ENCODE measurements at regions not wholly inside any gene's neighbourhood (a gene's known extent, or its start where the extent isn't known, plus 50 kb on each side); places are given as distances from the start of the nearest gene placed in this dataset.

DNA sequence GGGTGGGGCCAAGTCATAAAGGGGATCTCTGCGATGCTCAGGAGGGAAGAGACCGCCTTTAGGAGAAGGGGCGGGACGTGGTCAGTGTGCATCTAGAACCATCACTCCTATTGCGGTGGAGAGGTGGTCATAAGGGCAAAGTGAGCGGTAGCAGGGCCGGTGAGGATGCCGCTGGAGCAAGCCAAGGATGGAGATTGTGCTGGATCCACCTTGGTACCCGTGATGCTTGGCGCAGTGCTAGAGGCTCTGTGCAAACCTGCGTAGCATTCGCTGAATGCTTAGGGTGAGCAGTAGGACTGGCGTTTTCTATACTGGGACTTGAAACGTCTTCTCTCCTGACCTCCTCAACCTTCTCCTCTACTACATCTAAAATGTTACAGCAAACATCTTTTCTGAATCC, 294.2 kb downstream of the FGF9 start:
- DNase-seq (ENCODE audit: low spot score) = no peak

DNA sequence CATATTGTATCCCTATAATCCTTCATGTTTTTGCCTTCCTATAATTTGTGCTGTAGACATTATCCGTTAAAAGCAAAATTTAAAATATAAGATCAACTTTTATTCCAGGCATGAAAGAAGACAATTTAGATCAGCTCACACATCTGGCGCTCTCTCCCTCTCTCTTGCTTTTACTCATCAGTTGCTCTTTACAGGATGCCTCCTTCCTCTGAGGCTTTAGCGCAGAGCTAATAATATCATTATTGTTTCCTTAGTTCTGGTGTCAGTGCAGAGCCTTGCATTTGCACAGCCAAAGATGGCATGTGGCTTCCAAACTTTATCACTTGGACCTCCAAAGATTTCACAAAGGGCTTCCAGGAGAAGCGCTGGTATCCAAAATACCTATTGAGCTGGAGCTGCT, 295.1 kb downstream of the FGF9 start:
- DNase-seq (ENCODE audit: low spot score) = no peak

DNA sequence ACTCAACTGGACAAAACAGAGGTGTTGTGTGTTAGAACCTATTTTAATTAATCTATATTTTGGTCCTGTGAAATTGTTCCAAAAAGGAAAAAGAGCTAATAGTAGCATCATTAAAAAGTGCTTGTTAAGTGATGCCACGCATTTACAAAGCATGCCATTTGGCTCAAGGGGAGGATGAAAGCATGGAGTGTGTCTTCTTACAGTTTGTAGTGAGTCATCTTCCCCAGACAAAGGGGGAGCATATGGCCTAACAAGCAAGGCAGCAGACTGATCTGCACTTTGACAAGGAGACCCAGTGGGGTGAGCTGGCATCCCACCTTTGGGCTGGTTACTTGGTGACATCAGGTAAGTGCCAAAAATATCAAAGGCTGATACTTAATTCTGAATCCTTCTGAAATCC, 297.0 kb downstream of the FGF9 start:
- no peak for DNase-seq (ENCODE audit: low spot score)

GRCh38 chr13:21970172-21970571, 299.3 kb downstream of the FGF9 start:
- no peak for DNase-seq (ENCODE audit: low spot score)

DNA sequence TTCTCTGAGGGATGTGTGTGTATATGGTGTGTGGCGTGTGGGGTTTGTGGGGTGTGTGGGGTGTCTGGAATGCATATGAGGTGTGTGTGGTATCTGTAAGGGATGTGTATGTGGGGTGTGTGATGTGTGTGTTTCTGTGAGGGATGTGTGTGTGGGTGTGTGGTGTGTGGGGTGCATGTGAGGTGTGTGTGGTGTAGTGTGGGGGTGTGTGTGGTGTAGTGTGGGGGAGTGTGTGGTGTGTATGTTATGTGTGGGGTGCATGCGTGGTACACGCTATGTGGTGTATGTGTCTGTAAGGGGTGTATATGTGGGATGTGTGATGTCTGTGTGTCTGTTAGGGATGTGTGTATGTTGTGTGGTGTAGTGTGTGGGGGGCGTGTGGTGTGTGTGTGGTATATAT, 300.0 kb downstream of the FGF9 start:
- DNase-seq (ENCODE audit: low spot score) = no peak

DNA sequence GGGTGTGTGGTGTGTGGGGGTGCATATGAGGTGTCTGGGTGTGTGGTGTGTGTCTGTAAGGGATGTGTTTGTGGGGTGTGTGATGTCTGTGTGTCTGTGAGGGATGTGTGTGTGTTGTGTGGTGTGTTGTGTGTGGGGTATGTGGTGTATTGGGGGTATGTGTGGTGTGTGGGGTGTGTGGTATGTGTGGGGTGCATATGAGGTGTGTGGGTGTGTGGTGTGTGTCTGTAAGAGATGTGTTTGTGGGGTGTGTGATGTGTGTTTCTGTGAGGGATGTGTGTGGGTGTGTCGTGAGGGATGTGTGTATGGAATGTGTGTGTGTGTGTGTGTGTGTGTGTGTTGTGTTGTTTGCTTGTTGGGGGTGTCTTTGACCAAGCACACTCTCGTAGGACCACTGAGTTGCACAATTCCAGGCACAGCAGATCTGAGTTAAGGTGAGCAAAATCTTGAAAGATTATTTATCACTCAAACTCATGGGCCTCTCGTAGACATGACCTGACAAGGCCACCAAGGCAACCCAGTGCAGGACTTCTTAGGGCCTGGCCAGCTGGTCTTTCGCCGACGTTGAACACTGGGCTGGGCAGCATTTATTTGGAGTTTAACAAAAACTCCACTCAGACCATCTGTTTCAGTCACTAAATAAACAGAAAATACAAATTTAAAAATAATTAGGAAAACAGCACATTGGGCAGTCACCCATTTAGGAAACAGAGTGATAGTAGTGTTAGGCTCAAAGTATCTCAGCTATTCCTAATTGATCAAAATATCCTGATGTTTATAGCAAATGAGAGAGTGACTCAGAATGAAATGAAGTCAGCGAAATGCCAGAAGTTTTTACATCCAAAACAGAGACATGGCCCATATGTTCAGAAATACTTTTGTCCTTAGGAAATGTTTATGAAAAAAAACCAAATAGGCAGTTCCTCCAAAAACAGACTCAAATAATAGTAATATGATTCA, 301.1 kb downstream of the FGF9 start:
- DNase-seq (ENCODE audit: low spot score) = no peak

DNA sequence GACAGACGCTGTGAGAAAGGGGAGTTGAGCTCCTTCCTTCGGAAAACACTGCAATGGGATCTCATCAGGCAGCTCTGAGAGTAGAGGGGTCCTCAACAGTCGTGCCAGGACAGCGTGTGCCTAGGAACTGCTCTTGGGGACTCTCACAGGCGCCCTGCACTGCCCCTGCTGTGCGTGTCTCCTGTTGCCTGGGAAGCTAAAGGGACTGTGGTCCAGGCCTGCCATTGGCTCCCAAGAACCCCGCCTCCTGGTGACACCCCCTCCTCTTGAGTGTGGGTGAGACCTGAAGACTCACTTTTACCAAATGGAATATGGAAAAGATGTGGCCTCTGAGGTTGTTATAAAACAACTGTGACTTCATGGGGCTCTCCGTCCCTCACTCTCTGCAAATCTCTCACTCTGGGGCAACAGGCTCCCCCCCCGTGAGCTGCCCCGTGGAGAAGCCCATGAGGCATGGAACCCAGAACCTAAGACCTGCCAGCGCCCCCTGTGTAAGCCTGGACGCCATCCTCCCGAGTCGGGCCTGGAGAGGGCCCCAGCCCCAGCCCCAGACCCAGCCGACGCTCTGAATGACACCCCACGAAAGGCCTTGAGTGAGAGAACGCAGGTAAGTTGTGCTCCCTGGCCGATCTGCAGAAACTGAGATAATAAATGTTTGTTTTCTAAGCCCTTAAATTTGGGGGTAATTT, 302.7 kb downstream of the FGF9 start:
- DNase-seq (ENCODE audit: low spot score) = no peak

- no peak for DNase-seq (ENCODE audit: low spot score)
Observed at GRCh38 chr13:21974741-21975140, 303.9 kb downstream of the FGF9 start.

- no peak for DNase-seq (ENCODE audit: low spot score)
Observed at GRCh38 chr13:21976159-21976558, 305.3 kb downstream of the FGF9 start.

- no peak for DNase-seq (ENCODE audit: low spot score)
Observed at GRCh38 chr13:21979161-21979806, 308.4 kb downstream of the FGF9 start.

- DNase-seq (ENCODE audit: low spot score) = no peak
Observed at GRCh38 chr13:21980049-21980448, 309.2 kb downstream of the FGF9 start.

DNA sequence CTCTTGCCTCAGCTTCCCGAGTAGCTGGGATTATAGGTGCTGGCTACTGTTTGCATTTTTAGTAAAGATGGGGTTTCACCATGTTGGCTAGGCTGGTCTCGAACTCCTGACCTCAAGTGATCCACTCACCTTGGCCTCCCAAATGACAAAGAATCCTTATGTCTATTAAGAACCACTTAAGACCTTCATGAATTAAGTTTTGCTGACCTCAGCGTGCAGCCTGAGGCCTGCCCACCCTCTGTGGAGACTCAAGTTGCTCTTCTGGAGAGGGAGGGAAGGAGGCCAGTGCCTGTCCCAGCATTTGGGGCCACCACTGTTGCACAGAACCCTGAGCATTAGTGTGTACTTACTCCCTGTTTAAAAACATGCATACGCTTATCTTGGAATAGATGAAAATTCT, 313.3 kb downstream of the FGF9 start:
- DNase-seq (ENCODE audit: low spot score) = no peak

GRCh38 chr13:21986602-21987001, 315.7 kb downstream of the FGF9 start:
- no peak for DNase-seq (ENCODE audit: low spot score)

DNA sequence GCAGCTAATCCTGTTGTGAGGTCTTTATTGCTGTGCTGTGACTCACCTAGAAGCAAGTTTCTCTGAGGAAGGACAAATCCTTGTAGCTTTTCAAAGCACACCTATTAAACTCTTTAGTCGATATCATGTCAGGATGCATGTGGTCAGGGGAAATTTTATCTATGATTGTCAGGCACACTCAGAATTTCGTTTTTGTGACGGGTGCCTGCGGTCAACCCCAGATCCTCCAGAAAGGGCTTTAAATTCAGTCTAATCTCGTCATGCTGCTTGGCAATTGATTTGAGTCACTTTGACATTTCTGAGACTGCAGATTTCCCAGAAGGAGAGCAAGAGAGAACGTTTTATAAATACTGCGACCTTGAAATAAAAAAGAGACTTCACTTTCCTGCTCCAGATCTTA, 316.9 kb downstream of the FGF9 start:
- no peak for DNase-seq (ENCODE audit: low spot score)

GRCh38 chr13:21988624-21989023, 317.8 kb downstream of the FGF9 start:
- DNase-seq (ENCODE audit: low spot score) = no peak

DNA sequence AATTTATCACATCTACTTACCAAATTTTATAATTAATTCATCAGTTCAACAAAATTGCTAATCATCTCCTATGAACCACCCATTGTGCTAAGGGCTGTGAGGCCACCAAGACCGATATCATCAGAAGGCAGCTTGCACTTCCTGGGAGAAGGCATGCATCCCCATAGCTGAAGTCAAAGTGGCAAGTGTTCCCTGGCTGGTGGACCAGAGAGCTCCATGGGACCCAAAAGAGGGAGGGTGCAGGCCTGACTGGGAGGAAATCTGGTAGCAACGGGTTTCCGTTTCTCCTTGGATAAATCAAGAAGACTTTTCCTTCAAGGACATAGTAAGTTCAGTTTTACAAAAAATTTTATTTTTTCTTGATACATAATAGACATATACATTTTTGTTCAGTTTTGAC, 325.2 kb downstream of the FGF9 start:
- no peak for DNase-seq (ENCODE audit: low spot score)

DNA sequence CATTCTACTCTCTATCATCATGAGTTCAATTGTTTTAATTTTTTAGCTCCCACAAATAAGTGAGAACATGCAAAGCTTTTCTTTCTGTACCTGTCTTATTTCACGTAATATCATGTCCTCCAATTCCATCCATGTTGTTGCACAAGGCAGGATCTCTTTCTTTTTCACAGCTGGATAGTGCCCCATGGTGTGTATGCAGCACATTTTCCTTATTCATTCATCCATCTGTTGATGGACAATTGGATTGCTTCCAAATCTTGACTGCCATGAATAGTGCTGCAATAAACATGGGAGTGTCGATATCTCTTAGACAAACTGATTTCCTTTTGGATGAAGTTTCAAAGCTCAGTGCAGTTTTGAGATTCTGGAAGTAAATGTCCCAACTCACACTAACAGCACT, 326.9 kb downstream of the FGF9 start:
- no peak for DNase-seq (ENCODE audit: low spot score)

- no peak for DNase-seq (ENCODE audit: low spot score)
Observed at GRCh38 chr13:21998279-21998990, 327.6 kb downstream of the FGF9 start.

DNA sequence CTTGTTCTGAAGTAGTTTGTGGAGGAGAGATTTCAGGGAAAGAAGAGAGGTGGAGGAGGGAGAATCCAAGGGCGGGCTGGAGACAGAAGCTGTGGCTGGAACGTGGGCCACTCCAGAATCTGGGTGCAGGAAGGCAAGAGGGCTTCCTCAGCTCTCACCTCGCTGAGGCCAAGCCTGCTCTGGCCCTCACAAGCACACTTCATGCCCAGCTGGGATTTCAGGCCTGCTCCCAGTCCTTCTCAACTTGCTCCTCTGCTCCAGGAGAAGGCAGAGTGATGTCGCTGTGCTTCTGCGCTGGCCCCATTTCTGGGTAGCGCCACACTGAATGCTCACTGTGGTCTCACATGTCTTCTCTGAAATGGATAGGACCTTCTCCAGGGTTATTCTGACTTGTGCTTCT, 328.8 kb downstream of the FGF9 start:
- no peak for DNase-seq (ENCODE audit: low spot score)

GRCh38 chr13:22000191-22000590, 329.3 kb downstream of the FGF9 start:
- DNase-seq (ENCODE audit: low spot score) = no peak

DNA sequence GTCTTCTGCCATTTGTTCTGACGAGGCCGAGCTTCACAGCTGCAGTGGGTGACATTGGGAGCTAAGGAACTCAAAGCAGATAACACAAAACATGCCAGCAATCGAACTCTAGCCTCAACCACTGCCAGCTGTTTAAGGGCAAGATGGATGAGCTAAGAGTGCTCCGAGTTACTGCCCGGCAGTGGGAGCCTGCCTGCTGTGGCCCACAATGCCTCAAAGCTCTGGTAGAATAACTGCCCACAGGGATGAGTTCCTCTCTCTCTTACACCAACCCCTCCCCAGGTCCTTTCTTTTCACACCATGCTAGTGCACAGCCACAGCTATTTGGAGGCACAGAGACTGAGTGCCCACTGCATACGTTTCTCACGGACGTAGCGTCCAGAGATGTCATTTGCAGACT, 330.5 kb downstream of the FGF9 start:
- DNase-seq (ENCODE audit: low spot score) = no peak

GRCh38 chr13:22002893-22003292, 332.0 kb downstream of the FGF9 start:
- no peak for DNase-seq (ENCODE audit: low spot score)

Data from cerebellar cortex (tissue), 1 donor.